Body of pancreas (tissue), 4 donors: ENCODE measurements at regions not wholly inside any gene's neighbourhood (a gene's known extent, or its start where the extent isn't known, plus 50 kb on each side); places are given as distances from the start of the nearest gene placed in this dataset.
"Not testable (repeated sequence)": the region's sequence is repeated elsewhere in the genome, so short reads cannot be mapped to it uniquely, and the experiment has no call there.

Source experiments
- POLR2A ChIP-seq, 3 donors: fragments of 450-650 bp; IDR thresholded peaks; one replicate each; pipeline ENCODE4 v1.6.1; 2016; ENCODE audit warnings: antibody characterized with exemption in 3 of 3, mild to moderate bottlenecking in 2 of 3
- TF ChIP-seq, protein P1 (sequence below), 7 experiments: fragments of 450-650 bp in 4 of 7; fragments of 200-600 bp in 3 of 7; sonication (generic) in 3 of 7; IDR thresholded peaks; one replicate each; pipeline ENCODE4 v1.5.1; 2016 to 2019; ENCODE audit warnings: antibody characterized with exemption in 7 of 7

DNA sequence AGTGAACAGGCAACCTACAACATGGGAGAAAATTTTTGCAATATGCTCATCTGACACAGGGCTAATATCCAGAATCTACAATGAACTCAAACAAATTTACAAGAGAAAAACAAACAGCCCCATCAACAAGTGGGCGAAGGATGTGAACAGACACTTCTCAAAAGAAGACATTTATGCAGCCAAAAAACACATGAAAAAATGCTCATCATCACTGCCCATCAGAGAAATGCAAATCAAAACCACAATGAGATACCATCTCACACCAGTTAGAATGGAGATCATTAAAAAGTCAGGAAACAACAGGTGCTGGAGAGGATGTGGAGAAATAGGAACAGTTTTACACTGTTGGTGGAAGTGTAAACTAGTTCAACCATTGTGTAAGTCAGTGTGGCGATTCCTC is 76.7 kb upstream of the NMU start:
- TF ChIP-seq, protein P1, sequence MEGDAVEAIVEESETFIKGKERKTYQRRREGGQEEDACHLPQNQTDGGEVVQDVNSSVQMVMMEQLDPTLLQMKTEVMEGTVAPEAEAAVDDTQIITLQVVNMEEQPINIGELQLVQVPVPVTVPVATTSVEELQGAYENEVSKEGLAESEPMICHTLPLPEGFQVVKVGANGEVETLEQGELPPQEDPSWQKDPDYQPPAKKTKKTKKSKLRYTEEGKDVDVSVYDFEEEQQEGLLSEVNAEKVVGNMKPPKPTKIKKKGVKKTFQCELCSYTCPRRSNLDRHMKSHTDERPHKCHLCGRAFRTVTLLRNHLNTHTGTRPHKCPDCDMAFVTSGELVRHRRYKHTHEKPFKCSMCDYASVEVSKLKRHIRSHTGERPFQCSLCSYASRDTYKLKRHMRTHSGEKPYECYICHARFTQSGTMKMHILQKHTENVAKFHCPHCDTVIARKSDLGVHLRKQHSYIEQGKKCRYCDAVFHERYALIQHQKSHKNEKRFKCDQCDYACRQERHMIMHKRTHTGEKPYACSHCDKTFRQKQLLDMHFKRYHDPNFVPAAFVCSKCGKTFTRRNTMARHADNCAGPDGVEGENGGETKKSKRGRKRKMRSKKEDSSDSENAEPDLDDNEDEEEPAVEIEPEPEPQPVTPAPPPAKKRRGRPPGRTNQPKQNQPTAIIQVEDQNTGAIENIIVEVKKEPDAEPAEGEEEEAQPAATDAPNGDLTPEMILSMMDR (IDR thresholded peaks at IDR 0.05), result not testable (repeated sequence)
- not testable (repeated sequence) for TF ChIP-seq POLR2A (IDR thresholded peaks at IDR 0.05)
